Vagina (tissue), 2 donors: ENCODE measurements at regions not wholly inside any gene's neighbourhood (a gene's known extent, or its start where the extent isn't known, plus 50 kb on each side); places are given as distances from the start of the nearest gene placed in this dataset.

Experiments
- DNase-seq, 2 donors: peaks; one replicate each; pipeline ENCODE4 v3.0.0-alpha.2; 2017; ENCODE audit errors: extremely low spot score in 2 of 2
- H3K27ac ChIP-seq: fragments of 200-600 bp; sonication (generic); one replicate; pipeline ENCODE4 v1.5.1; 2019
- H3K27me3 ChIP-seq: fragments of 200-600 bp; sonication (generic); one replicate; pipeline ENCODE4 v1.5.1; 2019
- H3K36me3 ChIP-seq, 2 donors: fragments of 200-600 bp; sonication (generic); one replicate each; pipeline ENCODE4 v1.5.1; 2017 to 2019
- H3K4me1 ChIP-seq: fragments of 200-600 bp; sonication (generic); one replicate; pipeline ENCODE4 v1.5.1; 2019
- H3K4me3 ChIP-seq, 2 donors: fragments of 200-600 bp; sonication (generic); 1 replicate in 1 of 2; 2 replicates in 1 of 2; pipeline ENCODE4 v1.5.1; 2016 to 2019
- H3K9me3 ChIP-seq: fragments of 200-600 bp; sonication (generic); one replicate; pipeline ENCODE4 v1.5.1; 2019
- POLR2A ChIP-seq, 2 donors: fragments of 450-650 bp; IDR thresholded peaks; one replicate each; pipeline ENCODE4 v1.6.1; 2017; ENCODE audit warnings: antibody characterized with exemption in 2 of 2, mild to moderate bottlenecking in 2 of 2, moderate library complexity in 2 of 2
- POLR2AphosphoS5 ChIP-seq, 2 donors: sonication (generic); formaldehyde crosslinking; IDR thresholded peaks; one replicate each; pipeline ENCODE4 v1.9.0; 2017; ENCODE audit warnings: antibody characterized with exemption in 2 of 2, mild to moderate bottlenecking in 2 of 2, low read depth in 1 of 2; ENCODE audit not compliant: insufficient read depth in 1 of 2
- intact Hi-C: fragments of 100-400 bp; cut with DNase I; formaldehyde crosslinking; loops from one replicate; pipeline ENCODE4 v1.15.1; 2023
- TF ChIP-seq, protein P1 (sequence below), 3 experiments: fragments of 450-650 bp in 2 of 3; fragments of 200-600 bp in 1 of 3; sonication (generic) in 1 of 3; IDR thresholded peaks; one replicate each; pipeline ENCODE4 v1.5.1; 2017 to 2019; ENCODE audit warnings: antibody characterized with exemption in 3 of 3, mild to moderate bottlenecking in 2 of 3, moderate library complexity in 2 of 3

DNA sequence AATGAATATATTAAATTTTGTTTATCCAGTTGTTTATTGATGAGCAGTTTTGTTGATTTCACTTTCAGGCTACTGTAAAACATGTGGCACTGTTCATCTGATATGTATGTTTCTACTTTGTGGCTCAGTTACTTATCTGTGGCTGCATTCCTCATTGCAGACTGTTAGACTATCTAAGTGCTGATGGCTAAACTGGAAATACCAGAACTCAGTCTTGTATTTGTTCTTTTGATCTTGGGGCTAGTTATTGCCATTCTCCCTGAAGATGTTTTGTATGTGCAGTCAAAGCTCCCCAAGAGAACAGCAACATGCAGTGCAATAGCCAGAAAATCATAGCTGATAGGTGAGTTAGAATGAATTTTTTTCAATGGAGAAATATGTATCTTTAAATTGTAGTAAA lies 162.2 kb downstream of the GADD45G start:
- Histone ChIP-seq H3K9me3 (no peaks in the 10 kb centered on the region), H3K4me1 (peaks cover 5% of the 10 kb centered on the region), H3K27me3 (no peaks in the 10 kb centered on the region), H3K27ac (no peak overlapping the region), H3K4me3 (no peak overlapping the region), H3K36me3 (no peaks in the 10 kb centered on the region)
- intact Hi-C loops, result no loop called here
- no peak for DNase-seq
- TF ChIP-seq, protein P1, sequence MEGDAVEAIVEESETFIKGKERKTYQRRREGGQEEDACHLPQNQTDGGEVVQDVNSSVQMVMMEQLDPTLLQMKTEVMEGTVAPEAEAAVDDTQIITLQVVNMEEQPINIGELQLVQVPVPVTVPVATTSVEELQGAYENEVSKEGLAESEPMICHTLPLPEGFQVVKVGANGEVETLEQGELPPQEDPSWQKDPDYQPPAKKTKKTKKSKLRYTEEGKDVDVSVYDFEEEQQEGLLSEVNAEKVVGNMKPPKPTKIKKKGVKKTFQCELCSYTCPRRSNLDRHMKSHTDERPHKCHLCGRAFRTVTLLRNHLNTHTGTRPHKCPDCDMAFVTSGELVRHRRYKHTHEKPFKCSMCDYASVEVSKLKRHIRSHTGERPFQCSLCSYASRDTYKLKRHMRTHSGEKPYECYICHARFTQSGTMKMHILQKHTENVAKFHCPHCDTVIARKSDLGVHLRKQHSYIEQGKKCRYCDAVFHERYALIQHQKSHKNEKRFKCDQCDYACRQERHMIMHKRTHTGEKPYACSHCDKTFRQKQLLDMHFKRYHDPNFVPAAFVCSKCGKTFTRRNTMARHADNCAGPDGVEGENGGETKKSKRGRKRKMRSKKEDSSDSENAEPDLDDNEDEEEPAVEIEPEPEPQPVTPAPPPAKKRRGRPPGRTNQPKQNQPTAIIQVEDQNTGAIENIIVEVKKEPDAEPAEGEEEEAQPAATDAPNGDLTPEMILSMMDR (IDR thresholded peaks at IDR 0.05), result no peak
- no peak for TF ChIP-seq POLR2AphosphoS5 (IDR thresholded peaks at IDR 0.05; ENCODE audit: insufficient read depth in 1 of 2, low read depth in 1 of 2)
- no peak for TF ChIP-seq POLR2A (IDR thresholded peaks at IDR 0.05)

DNA sequence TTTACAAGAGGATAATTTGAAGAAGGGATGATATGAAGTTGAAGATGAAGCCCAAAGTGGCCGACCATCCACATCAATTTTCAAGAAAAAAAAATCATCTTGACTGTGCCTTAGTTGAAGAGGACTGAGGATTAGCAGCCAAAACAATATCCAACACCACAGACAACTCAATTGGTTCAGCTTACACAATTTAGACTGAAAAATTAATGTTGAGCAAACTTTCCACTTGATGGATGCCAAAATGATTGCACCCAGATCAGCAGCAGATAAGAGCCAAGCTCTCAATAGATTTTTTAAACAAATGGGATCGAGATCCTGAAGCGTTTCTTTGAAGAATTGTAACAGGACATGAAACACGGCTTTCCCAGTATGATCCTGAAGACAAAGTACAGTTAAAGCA lies 163.2 kb downstream of the GADD45G start:
- Histone ChIP-seq H3K4me1 (peaks cover 5% of the 10 kb centered on the region), H3K27ac (peak overlapping the region; percentile 12), H3K4me3 (no peak overlapping the region), H3K27me3 (no peaks in the 10 kb centered on the region), H3K36me3 (no peaks in the 10 kb centered on the region), H3K9me3 (no peaks in the 10 kb centered on the region)
- intact Hi-C loops, result no loop called here
- TF ChIP-seq, protein P1 (IDR thresholded peaks at IDR 0.05), result no peak
- no peak for TF ChIP-seq POLR2A (IDR thresholded peaks at IDR 0.05)
- no peak for TF ChIP-seq POLR2AphosphoS5 (IDR thresholded peaks at IDR 0.05; ENCODE audit: insufficient read depth in 1 of 2, low read depth in 1 of 2)
- DNase-seq, result no peak

DNA sequence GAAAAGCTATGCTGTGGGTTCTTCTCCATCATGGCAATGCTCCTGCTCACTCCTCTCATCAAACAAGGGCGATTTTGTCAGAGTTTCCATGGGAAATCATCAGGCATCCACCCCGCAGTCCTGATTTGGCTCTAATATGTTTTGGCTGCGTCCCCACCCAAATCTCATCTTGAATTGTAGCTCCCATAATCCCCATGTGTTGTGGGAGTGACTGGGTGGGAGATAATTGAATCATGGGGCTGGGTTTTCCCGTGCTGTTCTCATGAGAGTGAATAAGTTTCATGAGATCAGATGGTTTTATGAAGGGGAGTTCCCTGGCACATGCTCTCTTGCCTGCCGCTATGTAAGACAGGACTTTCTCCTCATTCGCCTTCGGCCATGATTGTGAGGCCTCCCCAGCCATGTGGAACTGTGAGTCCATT lies 163.8 kb downstream of the GADD45G start:
- TF ChIP-seq, protein P1 (IDR thresholded peaks at IDR 0.05), result no peak
- TF ChIP-seq POLR2AphosphoS5 (IDR thresholded peaks at IDR 0.05; ENCODE audit: insufficient read depth in 1 of 2, low read depth in 1 of 2), result peak in 1 of 2 donors; percentile 10
- Histone ChIP-seq H3K36me3 (no peaks in the 10 kb centered on the region), H3K4me1 (peaks cover 5% of the 10 kb centered on the region), H3K9me3 (no peaks in the 10 kb centered on the region), H3K4me3 (no peak overlapping the region), H3K27me3 (no peaks in the 10 kb centered on the region), H3K27ac (peak overlapping the region; percentile 12)
- intact Hi-C loops, result no loop called here
- no peak for DNase-seq

DNA sequence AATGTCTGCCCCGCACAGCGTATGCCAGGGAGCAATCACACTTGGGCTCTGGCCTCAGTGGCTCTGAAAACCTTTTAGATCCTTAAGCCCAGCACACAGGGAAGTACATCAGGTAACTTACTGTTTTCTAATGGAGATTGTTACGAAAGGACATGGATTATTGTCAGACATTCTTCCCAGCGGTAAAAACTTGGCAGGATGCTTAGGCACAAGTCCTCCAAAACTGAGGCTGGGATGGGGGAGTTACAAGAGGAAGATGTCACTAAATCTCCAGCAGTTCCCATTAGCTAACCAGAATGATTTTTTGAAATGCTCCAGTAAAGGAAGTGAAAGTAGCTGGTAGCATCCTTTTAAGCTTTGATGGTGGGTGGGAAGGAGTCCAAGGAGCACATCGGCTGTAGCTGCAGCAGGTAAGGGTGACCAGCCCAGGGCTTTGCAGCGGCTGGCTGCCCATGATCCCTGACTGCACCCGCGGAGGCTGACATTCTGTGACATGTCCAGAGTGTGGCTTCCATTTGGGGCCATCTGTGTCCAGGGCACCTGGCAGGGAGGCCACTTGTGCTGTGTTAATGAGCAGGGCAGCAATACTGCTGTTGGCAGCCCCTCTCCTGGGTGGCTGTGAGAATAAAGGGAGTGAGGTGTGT lies 165.8 kb downstream of the GADD45G start:
- DNase-seq, result no peak
- Histone ChIP-seq H3K9me3 (no peaks in the 10 kb centered on the region), H3K4me3 (no peak overlapping the region), H3K27ac (no peak overlapping the region), H3K36me3 (no peaks in the 10 kb centered on the region), H3K27me3 (no peaks in the 10 kb centered on the region), H3K4me1 (peaks cover 5% of the 10 kb centered on the region)
- intact Hi-C loops, result no loop called here
- no peak for TF ChIP-seq POLR2A (IDR thresholded peaks at IDR 0.05)
- TF ChIP-seq, protein P1 (IDR thresholded peaks at IDR 0.05), result no peak
- no peak for TF ChIP-seq POLR2AphosphoS5 (IDR thresholded peaks at IDR 0.05; ENCODE audit: insufficient read depth in 1 of 2, low read depth in 1 of 2)

DNA sequence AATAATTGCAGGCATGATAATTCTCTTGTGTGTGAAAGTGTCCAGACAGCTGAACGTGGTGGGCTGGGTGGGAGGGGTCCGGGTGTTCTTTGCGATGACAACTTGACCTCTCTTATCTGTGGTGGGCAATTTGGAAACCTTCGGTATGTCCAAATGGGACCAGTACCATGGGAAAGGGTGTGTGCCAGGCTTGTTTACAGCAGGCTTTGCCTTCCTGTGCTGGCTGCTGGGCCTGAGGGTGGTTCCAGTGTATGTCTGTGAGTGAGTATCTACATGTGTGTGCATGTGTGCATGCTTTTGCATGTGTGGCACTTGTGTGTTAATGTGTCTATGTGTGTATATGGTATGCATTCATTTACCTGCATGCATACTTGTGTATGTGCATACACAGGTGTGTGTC lies 166.4 kb downstream of the GADD45G start:
- intact Hi-C loops, result no loop called here
- Histone ChIP-seq H3K4me3 (no peak overlapping the region), H3K9me3 (no peaks in the 10 kb centered on the region), H3K27me3 (no peaks in the 10 kb centered on the region), H3K27ac (no peak overlapping the region), H3K4me1 (peaks cover 5% of the 10 kb centered on the region), H3K36me3 (no peaks in the 10 kb centered on the region)
- DNase-seq, result no peak
- TF ChIP-seq POLR2AphosphoS5 (IDR thresholded peaks at IDR 0.05; ENCODE audit: insufficient read depth in 1 of 2, low read depth in 1 of 2), result no peak
- TF ChIP-seq, protein P1 (IDR thresholded peaks at IDR 0.05), result no peak
